Vagina (tissue), 2 donors: ENCODE measurements at regions not wholly inside any gene's neighbourhood (a gene's known extent, or its start where the extent isn't known, plus 50 kb on each side); places are given as distances from the start of the nearest gene placed in this dataset. TPM values are rescaled to one million over a fixed set of nuclear protein-coding genes. Genes with fewer than 3 reads are reported as not detected.

Experiments
- DNase-seq, 2 donors: peaks; one replicate each; pipeline ENCODE4 v3.0.0-alpha.2; 2017; ENCODE audit errors: extremely low spot score in 2 of 2
- H3K27ac ChIP-seq: fragments of 200-600 bp; sonication (generic); one replicate; pipeline ENCODE4 v1.5.1; 2019
- H3K27me3 ChIP-seq: fragments of 200-600 bp; sonication (generic); one replicate; pipeline ENCODE4 v1.5.1; 2019
- H3K36me3 ChIP-seq, 2 donors: fragments of 200-600 bp; sonication (generic); one replicate each; pipeline ENCODE4 v1.5.1; 2017 to 2019
- H3K4me1 ChIP-seq: fragments of 200-600 bp; sonication (generic); one replicate; pipeline ENCODE4 v1.5.1; 2019
- H3K4me3 ChIP-seq, 2 donors: fragments of 200-600 bp; sonication (generic); 1 replicate in 1 of 2; 2 replicates in 1 of 2; pipeline ENCODE4 v1.5.1; 2016 to 2019
- H3K9me3 ChIP-seq: fragments of 200-600 bp; sonication (generic); one replicate; pipeline ENCODE4 v1.5.1; 2019
- CTCF ChIP-seq, 3 experiments: fragments of 450-650 bp in 2 of 3; fragments of 200-600 bp in 1 of 3; sonication (generic) in 1 of 3; IDR thresholded peaks; one replicate each; pipeline ENCODE4 v1.5.1; 2017 to 2019; ENCODE audit warnings: antibody characterized with exemption in 3 of 3, mild to moderate bottlenecking in 2 of 3, moderate library complexity in 2 of 3
- POLR2A ChIP-seq, 2 donors: fragments of 450-650 bp; IDR thresholded peaks; one replicate each; pipeline ENCODE4 v1.6.1; 2017; ENCODE audit warnings: antibody characterized with exemption in 2 of 2, mild to moderate bottlenecking in 2 of 2, moderate library complexity in 2 of 2
- POLR2AphosphoS5 ChIP-seq, 2 donors: sonication (generic); formaldehyde crosslinking; IDR thresholded peaks; one replicate each; pipeline ENCODE4 v1.9.0; 2017; ENCODE audit warnings: antibody characterized with exemption in 2 of 2, mild to moderate bottlenecking in 2 of 2, low read depth in 1 of 2; ENCODE audit not compliant: insufficient read depth in 1 of 2
- intact Hi-C: fragments of 100-400 bp; cut with DNase I; formaldehyde crosslinking; loops from one replicate; pipeline ENCODE4 v1.15.1; 2023
- small RNA-seq: library from RNA; depleted of rRNA; stranded (forward); fragments of <200 nt; gene quantifications from one replicate; pipeline ENCODE3, GENCODE V24; 2016

GRCh38 chr13:23129331-23129730, 51.4 kb upstream of the SGCG start:
- intact Hi-C loops, result no loop called here
- H3K4me1 ChIP-seq, result no peaks in the 10 kb centered on the region
- no peaks in the 10 kb centered on the region for H3K9me3 ChIP-seq
- no peaks in the 10 kb centered on the region for H3K27me3 ChIP-seq
- H3K27ac ChIP-seq, result no peak overlapping the region
- no peaks in the 10 kb centered on the region for H3K36me3 ChIP-seq
- no peak overlapping the region for H3K4me3 ChIP-seq
- no peak for DNase-seq
- TF ChIP-seq CTCF (IDR thresholded peaks at IDR 0.05) (no peak), POLR2A (IDR thresholded peaks at IDR 0.05) (no peak), POLR2AphosphoS5 (IDR thresholded peaks at IDR 0.05; ENCODE audit: insufficient read depth in 1 of 2, low read depth in 1 of 2) (no peak)

Small RNAs in the stretch of these regions (small RNA-seq; reads per million reads assigned to genes)
- not detected for gene MTND3P1
- not detected for gene RF00049
